ENCODE measurements at regions not wholly inside any gene's neighbourhood (a gene's known extent, or its start where the extent isn't known, plus 50 kb on each side); places are given as distances from the start of the nearest gene placed in this dataset.

- TF ChIP-seq TAF1 (IDR thresholded peaks at IDR 0.05; ENCODE audit: low read depth, low read length) (no peak), E2F6 (IDR thresholded peaks at IDR 0.05) (no peak), RXRA (IDR thresholded peaks at IDR 0.05; ENCODE audit: insufficient read depth, low read depth, low read length) (no peak), CTCF (IDR thresholded peaks at IDR 0.05; ENCODE audit: control extremely low read depth in 1 of 3, insufficient read depth in 1 of 3, low read depth in 1 of 3, low read length in 3 of 3) (no peak), POLR2A (IDR thresholded peaks at IDR 0.05; ENCODE audit: control extremely low read depth in 1 of 2, low read depth in 2 of 2, low read length in 2 of 2) (no peak), RFX5 (IDR thresholded peaks at IDR 0.05; ENCODE audit: borderline replicate concordance, low read depth, low read length) (no peak), TEAD4 (IDR thresholded peaks at IDR 0.05; ENCODE audit: low read depth, low read length) (no peak)
These were observed 1518.9 kb upstream of the TENM4 start for GRCh38 chr11:80959751-80960150.

Measured in H1 (cell line).